ENCODE measurements at regions not wholly inside any gene's neighbourhood (a gene's known extent, or its start where the extent isn't known, plus 50 kb on each side); places are given as distances from the start of the nearest gene placed in this dataset.

GRCh38 chr12:28776913-28777422 lies 372.1 kb upstream of the FAR2 start:
- Histone ChIP-seq H3K79me2 (ENCODE audit: control insufficient read depth, insufficient read depth, low read length) (no peaks in the 10 kb centered on the region), H3K4me3 (ENCODE audit: control insufficient read depth in 2 of 3, extremely low read depth in 1 of 3, insufficient read depth in 2 of 3, low read depth in 1 of 3, low read length in 3 of 3) (no peak overlapping the region), H3K9me1 (ENCODE audit: control insufficient read depth, extremely low read depth, insufficient read depth, low read length) (no peaks in the 10 kb centered on the region), H4K20me1 (ENCODE audit: control insufficient read depth, extremely low read depth, insufficient read depth, low read length) (no peaks in the 10 kb centered on the region), H3K27me3 (ENCODE audit: control insufficient read depth, extremely low read depth, insufficient read depth, low read length) (no peaks in the 10 kb centered on the region), H3K9me3 (ENCODE audit: control insufficient read depth, low read depth, low read length) (no peaks in the 10 kb centered on the region), H3K4me1 (ENCODE audit: control insufficient read depth, extremely low read depth, insufficient read depth, low read length) (no peaks in the 10 kb centered on the region), H3K27ac (ENCODE audit: control insufficient read depth, insufficient read depth, low read length) (no peak overlapping the region), H3K36me3 (ENCODE audit: control insufficient read depth in 2 of 2, extremely low read depth in 1 of 2, insufficient read depth in 2 of 2, low read length in 2 of 2) (no peaks in the 10 kb centered on the region), H3K9ac (ENCODE audit: control insufficient read depth, extremely low read depth, insufficient read depth, low read length) (no peak overlapping the region), H2AFZ (ENCODE audit: control insufficient read depth, low read length) (no peak overlapping the region), H3K4me2 (ENCODE audit: control insufficient read depth, extremely low read depth, insufficient read depth, low read depth, low read length) (no peak overlapping the region)
- FAIRE-seq (no peak), DNase-seq (ENCODE audit: low read depth, low spot score) (no peak)
- TF ChIP-seq CTCF (optimal IDR thresholded peaks at IDR 0.05 in 1 of 3, IDR thresholded peaks at IDR 0.05 in 1 of 3, conservative IDR thresholded peaks at IDR 0.05 in 1 of 3; ENCODE audit: extremely low read depth in 1 of 3, insufficient read depth in 2 of 3, low read length in 3 of 3) (no peak), EZH2 (IDR thresholded peaks at IDR 0.05; ENCODE audit: low read length) (no peak)
- dilution Hi-C loops (cut with MboI; ENCODE audit: extremely low pct_ligation_motif_present, low sequenced_read_pairs), result no loop called here

DNA sequence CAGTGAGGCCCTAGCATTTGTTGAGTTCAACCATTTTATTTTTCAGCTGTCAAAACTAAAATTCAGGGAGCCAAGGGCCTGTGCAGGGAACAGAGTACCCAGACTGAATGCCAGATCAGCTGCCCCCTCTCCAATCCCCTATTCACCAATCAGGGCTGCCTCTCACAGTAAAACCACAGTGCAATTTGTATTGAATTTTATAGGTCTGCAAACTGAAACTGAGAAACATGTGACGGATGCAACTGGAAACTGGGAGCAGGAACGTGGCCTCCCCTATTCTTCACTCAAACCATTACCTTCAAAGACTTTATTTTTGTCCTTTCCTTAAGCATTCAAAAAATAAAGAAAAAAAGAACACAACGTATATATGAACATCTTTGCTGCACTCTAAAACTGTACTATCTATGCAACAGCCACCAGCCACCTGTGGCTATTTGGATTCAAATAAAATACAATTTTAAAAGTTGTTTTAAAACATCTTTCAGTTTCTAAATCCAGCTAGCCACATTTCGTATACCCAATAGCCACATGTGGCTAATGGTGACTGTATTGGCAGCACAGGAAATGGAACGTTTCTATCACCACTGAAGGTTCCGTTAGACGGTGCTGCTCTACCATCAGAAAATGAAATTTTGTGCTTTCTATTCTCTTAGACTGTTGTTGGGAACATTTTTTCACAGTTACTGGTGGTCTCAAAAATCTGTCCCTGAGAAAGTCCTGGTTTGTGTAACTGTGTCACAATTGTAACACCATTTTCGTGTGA lies 371.3 kb upstream of the FAR2 start:
- Histone ChIP-seq H3K9ac (ENCODE audit: control insufficient read depth, extremely low read depth, insufficient read depth, low read length) (no peak overlapping the region), H2AFZ (ENCODE audit: control insufficient read depth, low read length) (no peak overlapping the region), H3K4me3 (ENCODE audit: control insufficient read depth in 2 of 3, extremely low read depth in 1 of 3, insufficient read depth in 2 of 3, low read depth in 1 of 3, low read length in 3 of 3) (no peak overlapping the region), H3K9me3 (ENCODE audit: control insufficient read depth, low read depth, low read length) (no peaks in the 10 kb centered on the region), H3K79me2 (ENCODE audit: control insufficient read depth, insufficient read depth, low read length) (no peaks in the 10 kb centered on the region), H3K4me1 (ENCODE audit: control insufficient read depth, extremely low read depth, insufficient read depth, low read length) (no peaks in the 10 kb centered on the region), H3K4me2 (ENCODE audit: control insufficient read depth, extremely low read depth, insufficient read depth, low read depth, low read length) (no peak overlapping the region), H3K9me1 (ENCODE audit: control insufficient read depth, extremely low read depth, insufficient read depth, low read length) (no peaks in the 10 kb centered on the region), H3K27ac (ENCODE audit: control insufficient read depth, insufficient read depth, low read length) (no peak overlapping the region), H3K27me3 (ENCODE audit: control insufficient read depth, extremely low read depth, insufficient read depth, low read length) (no peaks in the 10 kb centered on the region), H4K20me1 (ENCODE audit: control insufficient read depth, extremely low read depth, insufficient read depth, low read length) (no peaks in the 10 kb centered on the region), H3K36me3 (ENCODE audit: control insufficient read depth in 2 of 2, extremely low read depth in 1 of 2, insufficient read depth in 2 of 2, low read length in 2 of 2) (no peaks in the 10 kb centered on the region)
- no peak for FAIRE-seq
- dilution Hi-C loops (cut with MboI; ENCODE audit: extremely low pct_ligation_motif_present, low sequenced_read_pairs), result no loop called here
- TF ChIP-seq CTCF (optimal IDR thresholded peaks at IDR 0.05 in 1 of 3, IDR thresholded peaks at IDR 0.05 in 1 of 3, conservative IDR thresholded peaks at IDR 0.05 in 1 of 3; ENCODE audit: extremely low read depth in 1 of 3, insufficient read depth in 2 of 3, low read length in 3 of 3) (no peak), EZH2 (IDR thresholded peaks at IDR 0.05; ENCODE audit: low read length) (no peak)
- DNase-seq (ENCODE audit: low read depth, low spot score), result no peak

Data from keratinocyte (primary cell).